ENCODE measurements at regions not wholly inside any gene's neighbourhood (a gene's known extent, or its start where the extent isn't known, plus 50 kb on each side); places are given as distances from the start of the nearest gene placed in this dataset.

GRCh38 chr17:83180996-83181481, 101.6 kb downstream of the METRNL start:
- no peak overlapping the region for H3K9ac ChIP-seq (replicated peaks; ENCODE audit: extremely low read depth, insufficient read depth, low read length)
- POLR2A ChIA-PET, result no interaction called here
- H2AFZ ChIP-seq (ENCODE audit: low read depth, low read length), result no peak overlapping the region
- no peaks in the 10 kb centered on the region for H3K79me2 ChIP-seq (ENCODE audit: control insufficient read depth, insufficient read depth, low read length)
- peaks cover 11% of the 10 kb centered on the region for H3K4me1 ChIP-seq (ENCODE audit: control insufficient read depth, extremely low read depth, insufficient read depth, low read length)
- no TSS peak for BruUV-seq (replicated peaks)
- no peaks in the 10 kb centered on the region for H3K9me3 ChIP-seq (replicated peaks; ENCODE audit: control insufficient read depth, insufficient read depth, low read length)
- H3K27me3 ChIP-seq (ENCODE audit: control insufficient read depth in 2 of 2, insufficient read depth in 2 of 2, low read length in 2 of 2), result no peaks in the 10 kb centered on the region
- no peaks in the 10 kb centered on the region for H4K20me1 ChIP-seq (replicated peaks; ENCODE audit: control insufficient read depth, extremely low read depth, insufficient read depth, low read length)
- H3K4me2 ChIP-seq (ENCODE audit: insufficient read depth, low read length), result no peak overlapping the region
- dilution Hi-C loops (cut with MboI; ENCODE audit: extremely low pct_ligation_motif_present, low sequenced_read_pairs) (no loop called here), intact Hi-C loops (cut with micrococcal nuclease) (no loop called here)
- no peaks in the 10 kb centered on the region for H3K9me1 ChIP-seq (replicated peaks; ENCODE audit: control insufficient read depth, extremely low read depth, insufficient read depth, low read length)
- TF ChIP-seq EZH2 (IDR thresholded peaks at IDR 0.05; ENCODE audit: borderline replicate concordance, low read depth, low read length, severe bottlenecking) (no peak), JUN (IDR thresholded peaks at IDR 0.05; ENCODE audit: borderline replicate concordance, insufficient read depth, insufficient read length, low read depth) (no peak), CTCF (IDR thresholded peaks at IDR 0.05; ENCODE audit: extremely low read depth in 1 of 2, insufficient read depth in 1 of 2, low read depth in 1 of 2, low read length in 2 of 2) (no peak), GATA2 (IDR thresholded peaks at IDR 0.05; ENCODE audit: insufficient read depth, insufficient read length, low read depth, low read length) (no peak), POLR2A (IDR thresholded peaks at IDR 0.05; ENCODE audit: low read depth, low read length) (no peak), FOS (IDR thresholded peaks at IDR 0.05; ENCODE audit: borderline replicate concordance, insufficient read depth, low read length) (no peak), POLR2AphosphoS5 (IDR thresholded peaks at IDR 0.05; ENCODE audit: insufficient read depth, low read depth, low read length) (no peak), MYC (IDR thresholded peaks at IDR 0.05; ENCODE audit: low read depth, low read length) (no peak)
- CTCF ChIA-PET, result interaction anchor here (1.4 kb wide), 1 partner anchor 76 kb away, joined by 3 read pairs; no protein-coding TSS in a partner anchor
- H3K4me3 ChIP-seq (replicated peaks in 1 of 3; ENCODE audit: insufficient read depth in 1 of 3, low read depth in 1 of 3, low read length in 3 of 3), result no peak overlapping the region
- no peaks in the 10 kb centered on the region for H3K36me3 ChIP-seq (ENCODE audit: control insufficient read depth in 2 of 2, extremely low read depth in 1 of 2, insufficient read depth in 2 of 2, low read length in 2 of 2)
- H3K27ac ChIP-seq (ENCODE audit: insufficient read depth, low read depth, low read length), result no peak overlapping the region
- no peak for FAIRE-seq
- no peak for DNase-seq (ENCODE audit: low read depth, low spot score)
